Left colon (tissue), 2 donors: ENCODE measurements at regions not wholly inside any gene's neighbourhood (a gene's known extent, or its start where the extent isn't known, plus 50 kb on each side); places are given as distances from the start of the nearest gene placed in this dataset.
"Not testable (repeated sequence)": the region's sequence is repeated elsewhere in the genome, so short reads cannot be mapped to it uniquely, and the experiment has no call there.

ENCODE experiments used
- ATAC-seq: fragments of 200-7000 bp; cut with Tn5 transposase; one replicate; pipeline ENCODE4 v1.9.1; 2020; ENCODE audit warnings: mild to moderate bottlenecking, moderate library complexity
- DNase-seq, 2 donors: peaks; one replicate each; pipeline ENCODE4 v3.0.0-alpha.2; 2020
- intact Hi-C, 2 donors: fragments of 100-400 bp; cut with DNase I in 1 of 2; cut with micrococcal nuclease in 1 of 2; formaldehyde crosslinking; loops; one replicate each; pipeline versions ENCODE4 v1.11.2 to v1.14.0; 2022; cut with DNase I, micrococcal nuclease
- donor health status: DM: no; HTN: no; CAD: no.
- donor health status: DM: yes; HTN: yes; CAD: no.

DNA sequence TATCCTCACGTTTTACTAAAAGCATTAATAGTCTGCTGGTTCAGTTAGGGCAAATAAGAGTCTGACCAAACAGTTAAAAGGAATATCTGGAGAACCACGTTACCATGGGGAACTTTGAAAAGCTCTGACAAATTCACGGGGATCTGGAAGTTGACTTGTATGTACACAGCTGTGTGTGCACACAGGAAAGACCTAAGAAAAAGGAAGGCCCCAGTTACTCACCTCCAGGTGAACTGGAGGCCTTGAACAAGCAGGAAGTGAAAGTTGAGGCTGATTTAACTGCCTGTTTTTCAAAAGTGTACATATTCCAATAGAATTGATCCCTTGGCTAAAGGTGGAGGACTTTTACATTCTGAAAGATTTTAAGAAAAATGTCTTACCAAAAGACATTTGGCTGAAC lies 1891.6 kb upstream of the PCDH20 start:
- no peak for ATAC-seq
- intact Hi-C loops, result no loop called here
- no peak for DNase-seq

DNA sequence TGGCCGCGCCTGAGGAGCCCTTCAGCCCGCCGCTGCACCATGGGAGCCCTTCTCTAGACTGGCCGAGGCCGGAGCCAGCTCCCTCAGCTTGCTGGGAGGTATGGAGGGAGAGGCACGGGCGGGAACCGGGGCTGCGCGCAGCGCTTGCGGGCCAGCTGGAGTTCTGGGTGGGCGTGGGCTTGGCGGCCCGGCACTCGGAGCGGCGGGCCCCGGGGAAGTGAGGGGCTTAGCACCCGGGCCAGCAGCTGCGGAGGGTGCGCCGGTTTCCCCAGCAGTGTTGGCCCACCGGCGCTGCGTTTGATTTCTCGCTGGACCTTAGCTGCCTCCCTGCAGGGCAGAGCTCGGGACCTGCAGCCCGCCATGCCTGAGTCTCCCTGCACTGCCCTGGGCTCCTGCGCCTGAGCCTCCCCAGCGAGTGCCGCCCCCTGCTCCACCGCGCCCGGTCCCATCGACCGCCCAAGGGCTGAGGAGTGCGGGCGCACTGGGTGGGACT lies 1890.0 kb upstream of the PCDH20 start:
- no peak for ATAC-seq
- DNase-seq, result no peak
- intact Hi-C loops, result no loop called here

DNA sequence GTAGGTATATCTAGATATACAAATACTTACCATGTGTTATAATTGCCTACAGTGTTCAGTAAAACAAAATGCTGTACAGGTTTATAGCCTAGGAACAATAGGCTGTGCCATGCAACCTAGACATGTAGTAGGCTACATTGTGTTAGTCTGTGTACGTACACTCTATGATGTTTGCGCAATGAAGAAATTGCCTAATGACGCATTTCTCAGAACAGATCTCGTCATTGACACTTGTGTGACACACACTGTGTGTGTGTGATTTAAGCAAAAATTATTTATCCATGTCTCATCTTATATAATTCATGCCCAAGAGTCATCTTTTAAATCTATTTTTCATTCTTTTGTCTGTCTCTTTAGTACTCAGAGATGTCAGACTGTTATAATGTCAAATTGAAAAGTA lies 1888.8 kb upstream of the PCDH20 start:
- ATAC-seq (no peak), DNase-seq (no peak)
- intact Hi-C loops, result no loop called here

DNA sequence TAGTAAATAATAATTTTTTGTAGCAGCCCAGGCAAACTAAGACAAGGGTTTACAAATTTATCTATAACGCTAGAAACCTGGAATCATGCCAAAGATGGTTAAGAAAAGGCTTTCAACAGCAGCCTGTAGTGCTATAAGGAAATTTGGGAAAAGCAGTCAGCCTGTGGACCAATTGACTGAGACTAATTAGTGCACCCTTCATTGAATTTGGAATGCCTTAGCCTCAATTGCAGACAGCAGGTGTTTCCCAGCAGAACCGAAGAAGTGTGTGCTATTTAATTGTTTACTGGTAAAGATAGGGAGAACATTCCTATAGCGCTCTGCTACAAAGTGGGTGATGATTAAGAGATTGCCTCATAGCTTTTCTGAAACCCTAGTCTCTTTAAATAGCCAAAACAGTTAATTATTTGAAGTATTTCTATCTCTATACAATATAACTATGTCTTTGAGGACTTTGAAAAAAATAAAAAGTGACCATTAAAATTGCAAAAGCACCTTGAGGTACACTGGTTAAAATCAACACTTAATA lies 1884.3 kb upstream of the PCDH20 start:
- intact Hi-C loops, result no loop called here
- ATAC-seq (no peak), DNase-seq (no peak)

DNA sequence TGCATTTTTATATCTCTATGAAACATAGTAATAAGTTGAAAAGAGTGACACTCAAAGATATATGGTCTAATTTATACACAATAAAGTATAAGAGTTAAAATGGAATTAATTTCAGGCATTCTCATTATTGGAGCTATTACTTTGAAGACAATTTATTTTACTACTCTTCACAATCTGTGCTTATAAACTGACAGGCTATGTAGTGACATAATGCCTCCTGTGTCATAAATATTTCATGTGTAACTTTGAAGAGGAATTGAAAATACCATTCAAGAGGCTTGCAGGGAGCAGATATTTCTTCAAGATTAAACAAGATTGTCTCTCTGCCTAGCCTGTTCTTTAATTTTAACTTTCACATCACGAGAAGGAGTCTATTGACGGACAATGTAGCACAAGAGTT lies 1881.5 kb upstream of the PCDH20 start:
- ATAC-seq (no peak), DNase-seq (no peak)
- intact Hi-C loops, result no loop called here

DNA sequence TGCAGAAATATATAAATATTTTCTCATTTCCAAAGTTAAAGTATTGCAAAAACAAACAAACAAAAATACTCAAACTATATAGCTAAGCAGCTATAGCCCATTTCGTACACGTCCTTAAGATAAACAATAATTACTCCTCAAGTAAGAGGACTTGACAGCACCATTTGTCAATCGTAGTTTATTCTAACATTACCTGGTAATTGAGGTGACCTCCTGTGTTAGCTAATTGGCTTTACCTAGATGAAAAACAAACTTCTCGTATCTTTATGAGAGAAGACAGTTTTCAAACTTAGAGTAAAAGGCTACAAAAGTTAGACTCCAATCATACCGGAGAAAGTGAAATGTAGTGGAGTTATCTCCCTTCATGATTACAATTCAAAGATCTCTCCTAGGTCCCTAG lies 1876.1 kb upstream of the PCDH20 start:
- intact Hi-C loops, result no loop called here
- ATAC-seq (no peak), DNase-seq (no peak)

DNA sequence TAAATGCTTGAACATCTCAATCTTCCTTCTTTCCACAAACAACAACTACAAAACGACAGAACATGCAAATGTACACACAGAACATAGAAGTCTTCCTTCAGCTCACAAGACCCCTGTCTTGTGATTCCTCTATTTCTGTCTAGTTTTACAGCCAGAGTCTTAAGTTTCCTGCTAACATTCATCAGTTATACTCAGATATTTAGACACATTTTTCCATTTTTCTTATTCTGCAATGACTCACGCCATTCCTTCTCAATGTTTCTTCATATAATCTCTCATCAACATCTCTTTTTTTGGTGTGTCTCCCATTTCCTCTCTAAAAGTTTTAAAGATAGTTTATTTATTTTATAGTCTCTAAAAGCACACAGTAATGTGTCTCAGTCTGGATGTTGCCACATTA lies 1872.9 kb upstream of the PCDH20 start:
- no peak for DNase-seq

DNA sequence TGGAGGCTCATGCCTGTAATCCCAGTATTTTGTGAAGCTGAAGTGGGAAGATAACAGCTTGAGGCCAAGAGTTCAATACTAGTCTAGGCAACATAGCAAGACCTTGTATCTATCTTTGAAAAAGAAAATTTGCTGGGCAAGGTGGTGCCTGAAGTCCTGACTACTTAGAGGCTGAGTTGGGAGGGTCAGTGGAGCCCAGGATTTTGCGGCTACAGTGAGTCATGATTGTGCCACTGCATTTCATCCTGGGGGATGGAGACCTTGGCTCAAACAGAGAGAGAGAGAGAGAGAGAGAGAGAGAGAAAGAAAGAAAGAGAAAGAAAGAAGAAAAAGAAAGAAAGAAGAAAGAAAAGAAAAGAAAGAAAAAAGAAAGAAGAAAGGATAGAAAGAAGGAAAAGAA lies 1872.3 kb upstream of the PCDH20 start:
- DNase-seq, result no peak
- no peak for ATAC-seq
- intact Hi-C loops, result no loop called here

More for the DNA sequence above, 1872.9 kb upstream of the PCDH20 start:
- intact Hi-C loops, result no loop called here
- no peak for ATAC-seq

DNA sequence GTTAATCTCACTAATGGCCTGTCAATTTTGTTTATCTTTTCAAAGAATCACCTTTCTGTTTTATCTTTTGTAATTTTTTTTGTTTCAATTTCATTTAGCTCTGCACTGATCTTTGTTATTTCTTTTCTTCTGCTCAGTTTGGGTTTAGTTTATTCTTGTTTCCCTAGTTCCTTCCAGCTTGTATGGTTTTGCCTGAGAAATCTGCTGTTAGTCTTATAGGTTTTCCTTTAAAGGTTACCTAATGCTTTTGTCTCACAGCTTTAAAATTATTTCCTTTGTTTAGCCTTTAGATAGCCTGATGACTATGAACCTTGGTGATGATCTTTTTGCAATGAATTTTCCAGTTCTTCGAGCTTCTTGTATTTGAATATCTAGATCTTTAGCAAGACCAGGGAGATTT lies 1869.8 kb upstream of the PCDH20 start:
- no peak for ATAC-seq
- intact Hi-C loops, result no loop called here

DNA sequence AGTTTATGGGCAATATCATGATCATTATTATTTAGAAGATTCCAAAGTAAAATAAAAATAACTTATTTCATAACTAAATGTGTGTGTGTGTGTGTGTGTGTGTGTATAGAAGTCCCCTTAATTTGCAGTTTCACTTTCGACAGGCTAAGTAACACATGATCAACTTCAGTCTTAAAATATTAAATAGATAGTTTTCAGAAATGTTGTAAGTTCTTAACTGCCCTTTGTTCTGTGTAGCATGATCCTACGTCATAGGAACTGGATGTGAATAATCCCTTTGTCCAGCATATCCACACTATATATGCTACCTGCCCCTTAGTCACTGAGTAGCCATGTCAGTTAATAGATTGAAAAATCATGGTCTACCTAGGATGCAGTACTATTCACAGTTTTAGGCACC lies 1863.5 kb upstream of the PCDH20 start:
- DNase-seq, result no peak
- intact Hi-C loops, result no loop called here

More for the DNA sequence above, 1869.8 kb upstream of the PCDH20 start:
- DNase-seq, result no peak

DNA sequence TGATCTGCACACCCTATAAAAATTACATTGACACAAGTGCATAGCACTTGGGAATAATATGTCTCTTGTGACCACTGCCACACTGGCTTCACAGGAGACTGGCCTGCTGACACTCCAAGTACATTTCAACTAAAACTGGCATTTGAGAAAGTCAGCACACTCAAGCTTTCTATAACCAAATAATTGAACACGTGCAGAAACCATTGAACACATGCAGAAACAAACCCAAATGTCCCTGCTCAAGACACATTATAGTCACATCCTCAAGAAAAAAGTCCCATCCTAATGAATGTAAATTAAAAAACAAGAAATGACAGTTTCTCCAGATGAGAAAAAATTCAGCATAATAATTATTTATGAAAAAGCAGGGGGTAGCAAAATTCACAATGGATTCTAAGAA lies 1859.1 kb upstream of the PCDH20 start:
- DNase-seq (no peak), ATAC-seq (no peak)
- intact Hi-C loops, result no loop called here

More for the DNA sequence above, 1863.5 kb upstream of the PCDH20 start:
- no peak for ATAC-seq

DNA sequence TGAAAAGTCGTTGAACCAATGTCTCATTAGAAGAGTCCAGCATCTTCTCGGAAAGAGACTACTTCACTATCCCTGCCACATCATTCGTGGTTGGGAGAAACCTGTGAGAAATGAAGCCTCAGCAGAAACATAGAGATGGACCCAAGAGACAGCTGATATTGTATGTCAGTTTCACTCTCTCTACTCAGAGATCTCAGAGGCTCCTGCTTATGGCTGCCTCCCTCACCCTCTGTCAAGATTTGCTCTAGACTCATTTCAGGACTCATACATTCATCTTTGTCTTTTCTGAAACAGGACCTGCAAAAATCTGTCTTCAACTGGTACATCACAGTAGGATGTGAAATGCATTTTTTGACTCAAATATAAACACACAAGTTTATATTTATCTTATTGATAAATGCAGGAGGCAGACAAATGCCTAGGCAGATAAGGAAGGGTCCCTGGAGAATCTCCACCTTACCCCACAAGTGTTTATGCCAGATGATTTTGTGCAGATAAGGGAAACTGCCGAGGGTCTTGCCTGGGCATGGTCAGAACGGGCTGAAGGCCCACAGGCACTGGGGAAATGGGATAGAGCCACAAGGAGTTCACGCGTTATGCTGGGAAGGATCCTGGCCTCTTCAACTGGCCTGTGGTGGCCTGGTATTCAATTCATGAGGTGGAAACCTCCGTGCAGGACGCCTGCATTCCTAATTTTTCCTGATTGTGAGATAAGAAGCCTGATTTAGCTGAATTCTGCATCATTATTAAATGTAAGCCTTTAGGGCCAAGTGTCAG lies 1834.0 kb upstream of the PCDH20 start:
- ATAC-seq, result no peak
- intact Hi-C loops, result no loop called here
- no peak for DNase-seq

DNA sequence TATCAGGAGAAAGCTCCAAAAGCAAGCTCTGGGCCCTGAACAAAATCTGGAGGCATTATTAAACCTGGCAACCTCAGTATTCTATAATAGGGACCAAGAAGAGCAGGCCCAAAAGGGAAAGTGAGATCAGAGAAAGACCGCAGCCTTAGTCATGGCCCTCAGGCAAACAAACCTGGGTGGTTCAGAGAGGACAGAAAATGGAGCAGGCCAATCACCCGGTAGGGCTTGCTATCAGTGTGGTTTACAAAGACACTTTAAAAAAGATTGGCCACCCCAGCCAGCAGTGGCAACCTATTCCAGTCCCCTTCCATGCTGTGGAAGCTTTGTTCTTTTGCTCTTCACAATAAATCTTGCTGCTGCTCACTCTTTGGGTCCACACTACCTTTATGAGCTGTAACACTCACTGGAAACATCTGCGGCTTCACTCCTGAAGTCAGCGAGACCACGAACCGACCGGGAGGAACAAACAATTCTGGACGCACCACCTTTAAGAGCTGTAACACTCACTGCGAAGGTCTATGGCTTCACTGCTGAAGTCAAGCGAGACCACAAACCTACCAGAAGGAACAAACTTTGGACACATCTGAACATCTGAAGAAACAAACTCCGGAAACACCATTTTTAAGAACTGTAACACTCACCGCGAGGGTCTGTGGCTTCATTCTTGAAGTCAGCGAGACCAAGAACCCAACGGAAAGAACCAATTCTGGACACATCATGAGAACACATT lies 1821.2 kb upstream of the PCDH20 start:
- DNase-seq, intact Hi-C loops, ATAC-seq: not testable (repeated sequence)

DNA sequence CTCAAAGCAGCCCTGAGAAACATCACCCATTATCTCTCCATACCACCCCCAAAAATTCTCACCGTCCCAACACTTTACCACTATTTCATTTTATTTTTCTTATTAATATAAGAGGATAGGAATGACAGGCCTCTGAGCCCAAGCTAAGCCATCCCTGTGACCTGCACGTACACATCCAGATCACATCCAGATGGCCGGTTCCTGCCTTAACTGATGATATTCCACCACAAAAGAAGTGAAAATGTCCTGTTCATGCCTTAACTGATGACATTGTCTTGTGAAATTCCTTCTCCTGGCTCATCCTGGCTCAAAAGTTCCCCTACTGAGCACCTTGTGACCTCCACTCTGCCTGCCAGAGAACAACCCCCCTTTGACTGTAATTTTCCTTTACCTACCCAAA lies 1802.9 kb upstream of the PCDH20 start:
- ATAC-seq, result not testable (repeated sequence)

DNA sequence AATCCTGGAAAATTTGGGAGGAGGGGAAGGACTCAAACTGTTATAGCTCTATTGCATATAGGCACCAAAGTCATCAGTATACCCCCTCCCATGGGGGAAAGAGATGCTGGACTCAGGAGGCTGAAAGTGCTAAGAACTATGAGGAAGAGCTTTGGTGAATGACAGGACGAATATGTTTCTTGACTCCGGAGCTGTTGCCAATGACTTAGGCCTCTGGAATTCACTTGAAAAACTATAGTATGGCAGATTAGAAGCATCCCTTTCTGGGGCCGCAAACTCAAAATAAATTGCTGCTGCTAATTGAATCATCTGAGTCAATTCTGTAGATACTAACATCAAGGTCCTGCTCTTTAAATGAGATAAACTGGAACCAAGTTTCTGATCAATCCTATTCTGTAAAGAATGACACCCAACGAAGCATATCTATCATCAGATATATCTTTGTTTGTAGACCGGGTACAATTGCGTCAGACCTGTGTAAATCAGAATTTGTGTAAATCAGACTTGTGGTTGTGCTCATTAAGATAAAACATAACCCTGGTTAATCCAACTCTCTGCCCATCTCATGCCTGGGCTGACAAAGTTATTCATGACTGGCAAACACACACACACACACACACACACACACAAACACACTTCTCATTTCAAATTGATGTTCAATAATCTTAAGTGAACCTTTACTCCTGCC lies 1793.8 kb upstream of the PCDH20 start:
- ATAC-seq, result no peak
- intact Hi-C loops, result no loop called here
- DNase-seq, result no peak

More for the DNA sequence above, 1802.9 kb upstream of the PCDH20 start:
- DNase-seq, intact Hi-C loops: not testable (repeated sequence)

DNA sequence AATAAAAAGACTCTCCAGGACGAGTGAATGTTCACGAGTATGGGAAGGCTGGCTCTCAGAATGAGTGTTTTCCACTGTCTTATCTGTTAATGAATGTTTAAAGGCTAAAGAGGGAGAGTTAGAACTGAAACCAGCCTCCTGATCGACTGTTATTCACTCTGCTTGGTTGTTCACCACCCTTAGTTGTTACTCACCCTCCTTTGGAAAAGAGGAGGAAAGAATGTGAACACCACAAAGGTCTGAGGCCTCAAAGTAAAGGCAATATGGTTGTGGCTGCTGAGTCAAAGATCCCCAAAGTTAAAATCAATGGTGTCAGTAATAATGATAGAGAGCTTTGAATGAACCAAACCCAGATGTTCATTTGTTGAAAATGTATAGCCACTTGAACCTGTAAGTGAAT lies 1793.2 kb upstream of the PCDH20 start:
- intact Hi-C loops, result no loop called here
- no peak for ATAC-seq
- no peak for DNase-seq

DNA sequence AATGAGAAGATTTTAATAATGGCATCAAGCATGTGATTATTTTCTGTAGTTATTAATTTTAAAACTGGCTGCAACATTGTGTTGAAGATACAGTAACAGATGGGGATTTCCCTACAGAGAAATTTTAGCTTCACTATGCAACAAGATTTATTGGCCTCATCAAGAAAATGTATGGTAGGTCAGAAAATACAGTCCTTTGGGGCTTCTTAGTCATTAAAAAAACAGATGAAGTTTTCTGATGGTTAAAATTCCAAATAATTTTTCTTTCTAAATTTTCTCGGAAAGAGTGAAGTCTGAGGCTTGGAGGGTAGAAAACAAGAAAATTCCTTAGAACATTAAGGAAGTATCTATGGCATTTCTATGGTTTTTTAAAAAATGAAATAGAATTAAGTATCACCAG lies 1790.8 kb upstream of the PCDH20 start:
- intact Hi-C loops, result no loop called here
- DNase-seq (no peak), ATAC-seq (no peak)

DNA sequence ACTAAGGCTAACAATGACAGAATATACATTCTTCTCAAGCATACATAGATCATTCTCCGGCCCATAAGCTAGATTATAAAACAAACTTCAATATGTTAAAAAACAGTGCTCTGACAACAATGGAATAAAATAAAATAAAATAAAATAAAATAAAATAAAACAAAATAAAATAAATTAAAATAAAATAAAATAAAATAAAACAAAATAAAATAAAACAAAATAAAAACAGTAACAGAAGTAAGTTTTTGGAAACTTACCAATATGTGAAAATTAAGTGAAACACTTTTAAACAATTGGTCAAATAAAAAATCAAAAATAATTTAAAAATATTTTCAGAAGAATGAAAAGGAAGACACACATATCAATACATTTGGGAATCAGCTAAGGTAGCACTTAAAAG lies 1785.8 kb upstream of the PCDH20 start:
- intact Hi-C loops, result no loop called here
- DNase-seq, result no peak
- ATAC-seq, result no peak

DNA sequence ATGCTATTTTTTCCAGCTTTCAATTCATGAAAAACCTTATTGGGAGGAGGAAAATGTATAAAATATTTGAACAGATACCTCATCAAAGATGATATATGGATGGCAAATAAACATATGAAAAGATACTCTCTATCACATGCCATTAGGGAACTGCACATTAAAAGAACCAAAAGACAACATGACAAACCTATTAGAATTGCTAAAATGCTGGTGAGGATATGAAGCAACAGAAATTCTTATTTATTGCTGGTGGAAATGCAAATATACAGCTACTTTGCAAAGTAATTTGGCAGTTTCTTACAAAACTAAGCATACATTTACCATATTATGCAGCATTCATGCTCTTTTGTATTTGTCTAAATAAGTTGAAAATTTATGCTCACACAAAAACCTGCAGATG lies 1783.9 kb upstream of the PCDH20 start:
- intact Hi-C loops, result no loop called here
- no peak for DNase-seq
- no peak for ATAC-seq

DNA sequence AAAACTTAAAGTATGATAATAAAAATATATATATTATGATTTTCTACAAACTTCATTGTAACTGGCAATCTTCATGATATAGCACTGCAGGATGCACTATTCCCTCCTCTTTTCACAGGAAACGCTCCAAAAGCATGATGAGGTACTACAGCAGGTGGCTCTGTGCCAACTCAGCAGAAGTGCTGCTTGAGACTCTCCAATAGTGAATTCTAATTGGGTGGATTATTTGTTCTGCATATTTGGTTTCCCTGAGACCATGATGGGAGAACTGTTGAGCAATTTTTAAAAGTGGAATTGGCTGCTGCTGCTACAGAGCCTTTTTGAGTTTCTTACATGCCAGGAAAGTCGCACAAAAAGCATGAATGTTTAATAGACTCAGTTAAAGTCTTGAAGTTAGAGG lies 1782.4 kb upstream of the PCDH20 start:
- DNase-seq (no peak), ATAC-seq (no peak)
- intact Hi-C loops, result no loop called here
